K562 (cell line): ENCODE measurements at regions not wholly inside any gene's neighbourhood (a gene's known extent, or its start where the extent isn't known, plus 50 kb on each side); places are given as distances from the start of the nearest gene placed in this dataset.

Experiments used
- ATAC-seq: fragments of 200-7000 bp; cut with Tn5 transposase; 3 replicates; pipeline ENCODE4 v1.9.1; 2020; ENCODE audit warnings: moderate library complexity
- BruUV-seq: library from RNA; stranded (reverse); fragments of 400-500 nt; replicated peaks from 2 replicates; lab custom pipeline; 2021; lab: Mats Ljungman, UMichigan
- CTCF ChIA-PET: fragments of 300-600 bp; formaldehyde crosslinking; extraction: SDS; loops from one replicate; lab custom pipeline; 2021; ENCODE audit warnings: low intra/inter-chr PET ratio; lab: Yijun Ruan, JAX
- POLR2A ChIA-PET: fragments of 300-600, 350-650 bp; sonication (Branson Sonifier 250); formaldehyde crosslinking; extraction: SDS; loops from one replicate; lab custom pipeline; 2021; ENCODE audit warnings: antibody characterized with exemption, inconsistent platforms; lab: Yijun Ruan, JAX
- DNase-seq, 4 experiments: peaks; one replicate each; pipeline versions ENCODE4 v3.0.0 to v3.0.0-alpha.2; 2011 to 2018; ENCODE audit warnings: low spot score in 3 of 4, mixed read lengths in 3 of 4; ENCODE audit errors: extremely low read depth in 1 of 4
- FAIRE-seq: peaks from 2 replicates; lab custom pipeline; 2011; peaks lifted over from hg19 to GRCh38; lab: Jason Lieb, UNC
- H2AFZ ChIP-seq: 2 replicates; pipeline ENCODE4 v1.6.0; 2011; ENCODE audit warnings: low read depth, low read length, control low read depth, inconsistent platforms
- H3K27ac ChIP-seq: fragments of 200-600 bp; 3 replicates; pipeline ENCODE4 v1.8.0; 2011; ENCODE audit warnings: low read depth, mild to moderate bottlenecking, control low read depth, inconsistent platforms, low read length, moderate library complexity, mixed read lengths; ENCODE audit errors: extremely low read depth
- H3K27me3 ChIP-seq, 2 experiments: fragments of 300-600 bp in 1 of 2; 2 replicates in 1 of 2; 3 replicates in 1 of 2; pipeline versions ENCODE4 v1.6.0 to v1.8.0; 2011; ENCODE audit warnings: inconsistent platforms in 2 of 2, low read length in 2 of 2, mild to moderate bottlenecking in 1 of 2, mixed read lengths in 1 of 2, moderate library complexity in 1 of 2; ENCODE audit not compliant: control insufficient read depth in 2 of 2, insufficient read depth in 2 of 2
- H3K36me3 ChIP-seq: fragments of 300-600 bp; 3 replicates; pipeline ENCODE4 v1.8.0; 2011; ENCODE audit warnings: mild to moderate bottlenecking, low read length, inconsistent platforms; ENCODE audit not compliant: control insufficient read depth, insufficient read depth
- H3K4me1 ChIP-seq, 2 experiments: fragments of 200-600 bp in 1 of 2; replicated peaks in 1 of 2; 2 replicates in 1 of 2; 3 replicates in 1 of 2; pipeline versions ENCODE4 v1.5.1 to v1.8.0; 2011; ENCODE audit warnings: inconsistent platforms in 2 of 2, low read length in 2 of 2, mild to moderate bottlenecking in 1 of 2, mixed read lengths in 1 of 2, moderate library complexity in 1 of 2; ENCODE audit not compliant: control insufficient read depth in 2 of 2, insufficient read depth in 2 of 2
- H3K4me2 ChIP-seq: 2 replicates; pipeline ENCODE4 v1.6.1; 2011; ENCODE audit warnings: low read length, control low read depth, inconsistent platforms, mixed read lengths; ENCODE audit not compliant: insufficient read depth
- H3K4me3 ChIP-seq: fragments of 200-600 bp; sonication (generic), shearing (Covaris generic); 2 replicates; pipeline ENCODE4 v1.5.1; 2016; ENCODE audit warnings: control low read depth, inconsistent platforms
- H3K79me2 ChIP-seq: fragments of 200-600 bp; 3 replicates; pipeline ENCODE4 v1.8.0; 2011; ENCODE audit warnings: low read length, inconsistent platforms; ENCODE audit not compliant: control insufficient read depth, insufficient read depth
- H3K9ac ChIP-seq, 2 experiments: 2 replicates each; pipeline versions ENCODE4 v1.6.0 to v1.6.1; 2011; ENCODE audit warnings: low read depth in 2 of 2, low read length in 2 of 2, control low read depth in 1 of 2, inconsistent platforms in 1 of 2, mild to moderate bottlenecking in 1 of 2, mixed read lengths in 1 of 2; ENCODE audit not compliant: insufficient read depth in 1 of 2
- H3K9me1 ChIP-seq: one replicate; pipeline ENCODE4 v1.6.0; 2011; ENCODE audit warnings: inconsistent platforms, mild to moderate bottlenecking, low read length, moderate library complexity; ENCODE audit not compliant: control insufficient read depth, insufficient read depth
- H3K9me3 ChIP-seq: replicated peaks from 2 replicates; pipeline ENCODE4 v1.5.1; 2011; ENCODE audit warnings: low read depth, low read length, inconsistent platforms; ENCODE audit not compliant: control insufficient read depth, insufficient read depth
- H4K20me1 ChIP-seq: replicated peaks from 2 replicates; pipeline ENCODE4 v1.6.1; 2011; ENCODE audit warnings: low read length, inconsistent platforms, mixed read lengths; ENCODE audit not compliant: control insufficient read depth, insufficient read depth
- CEBPG ChIP-seq, 3 experiments: fragments of 200-800 bp in 1 of 3; sonication (Bioruptor generic) in 1 of 3; sonication (generic) in 1 of 3; formaldehyde crosslinking in 1 of 3; IDR thresholded peaks in 2 of 3; conservative IDR thresholded peaks in 1 of 3; 2 replicates each; pipeline versions ENCODE4 v1.6.1 to v1.8.0; 2016 to 2022; ENCODE audit warnings: missing compliant biosample characterization in 2 of 3, missing genetic modification characterization in 2 of 3, mild to moderate bottlenecking in 1 of 3, missing genetic modification reagents in 1 of 3
- FOXK1 ChIP-seq: sonication (generic); formaldehyde crosslinking; IDR thresholded peaks from 2 replicates; pipeline ENCODE4 v1.8.0; 2022; ENCODE audit warnings: missing genetic modification reagents, mild to moderate bottlenecking, borderline replicate concordance
- GATA2 ChIP-seq: sonication (generic); formaldehyde crosslinking; IDR thresholded peaks from 2 replicates; pipeline ENCODE4 v1.4.0; 2020; ENCODE audit warnings: mild to moderate bottlenecking, missing genetic modification reagents
- HMGN3 ChIP-seq: IDR thresholded peaks from 2 replicates; pipeline ENCODE4 v1.6.1; 2011; ENCODE audit warnings: borderline replicate concordance, low read depth, mild to moderate bottlenecking, mixed read lengths, low read length; ENCODE audit not compliant: insufficient read length; ENCODE audit errors: extremely low read depth
- NR4A1 ChIP-seq, 2 experiments: fragments of 250-450 bp in 1 of 2; fragments of 450-650 bp in 1 of 2; sonication (Bioruptor Pico) in 1 of 2; IDR thresholded peaks; 2 replicates each; pipeline versions ENCODE4 v1.4.0 to v1.6.1; 2016 to 2020; ENCODE audit warnings: mild to moderate bottlenecking in 2 of 2, missing compliant biosample characterization in 1 of 2, missing genetic modification characterization in 1 of 2, moderate library complexity in 1 of 2
- TAF15 ChIP-seq: fragments of 200-400 bp; formaldehyde crosslinking; IDR thresholded peaks from 2 replicates; pipeline ENCODE4 v1.6.1; 2017; ENCODE audit warnings: mild to moderate bottlenecking, low read depth, low read length, moderate library complexity
- TSC22D4 ChIP-seq: fragments of 450-650 bp; IDR thresholded peaks from 2 replicates; pipeline ENCODE4 v1.6.1; 2016; ENCODE audit warnings: missing genetic modification characterization, missing biosample characterization, control low read depth
- ZNF146 ChIP-seq: IDR thresholded peaks from one replicate; pipeline ENCODE4 v1.6.1; 2018; ENCODE audit warnings: missing compliant biosample characterization; ENCODE audit not compliant: unreplicated experiment
- ZNF3 ChIP-seq: fragments of 250-450 bp; sonication (Bioruptor Pico); IDR thresholded peaks from 2 replicates; pipeline ENCODE4 v1.5.0; 2021; ENCODE audit warnings: mild to moderate bottlenecking, moderate library complexity
- ZNF518B ChIP-seq: fragments of 250-450 bp; sonication (Bioruptor Pico); IDR thresholded peaks from 2 replicates; pipeline ENCODE4 v1.5.0; 2021; ENCODE audit warnings: mild to moderate bottlenecking, moderate library complexity
- WGBS: fragments of 100-300 bp; shearing (Covaris generic); methylation state at CpG from one replicate; pipeline ENCODE4 v1.1.6; 2016; ENCODE audit warnings: low coverage, mixed read lengths; ENCODE audit not compliant: insufficient coverage; ENCODE audit errors: missing lambda C conversion rate; 5-methylcytosine and 5-hydroxymethylcytosine counted together
- in situ Hi-C: fragments of 300-500 bp; cut with MboI; formaldehyde crosslinking; loops from 4 replicates; pipeline ENCODE4 v1.15.0; 2018; ENCODE audit warnings: inconsistent platforms, mixed read lengths
- intact Hi-C: fragments of 100-400 bp; cut with micrococcal nuclease; formaldehyde crosslinking; loops from 2 replicates; pipeline ENCODE4 v1.14.2; 2022
- TF ChIP-seq, protein P1 (sequence below): fragments of 450-650 bp; formaldehyde crosslinking; IDR thresholded peaks from 2 replicates; pipeline ENCODE4 v1.4.0; 2022; ENCODE audit warnings: missing genetic modification characterization
- TF ChIP-seq, protein P2 (sequence below): fragments of 250-450 bp; sonication (Bioruptor Pico); IDR thresholded peaks from 2 replicates; pipeline ENCODE4 v1.4.0; 2020; ENCODE audit warnings: mild to moderate bottlenecking, moderate library complexity, borderline replicate concordance

- no peak overlapping the region for H3K4me3 ChIP-seq
- no peak for DNase-seq
- no TSS peak for BruUV-seq
- ATAC-seq, result no peak
- intact Hi-C loops (no loop called here), in situ Hi-C loops (no loop called here)
- no peak overlapping the region for H3K9ac ChIP-seq
- H3K4me1 ChIP-seq, result no peaks in the 10 kb centered on the region
- no peak overlapping the region for H2AFZ ChIP-seq
- H3K36me3 ChIP-seq, result no peaks in the 10 kb centered on the region
- H3K27me3 ChIP-seq, result no peaks in the 10 kb centered on the region
- H3K9me3 ChIP-seq, result no peaks in the 10 kb centered on the region; the same call in 1 of the 2 replicates
- ChIA-PET CTCF (no interaction called here), POLR2A (no interaction called here)
- 0% methylated on average over 4 of the region's 4 CpGs for WGBS
- FAIRE-seq, result no peak
- no peaks in the 10 kb centered on the region for H3K79me2 ChIP-seq
- H3K9me1 ChIP-seq, result no peaks in the 10 kb centered on the region
- H3K27ac ChIP-seq, result no peak overlapping the region
- no peaks in the 10 kb centered on the region for H4K20me1 ChIP-seq
- no peak overlapping the region for H3K4me2 ChIP-seq
- TF ChIP-seq TAF15, result no peak
- no peak for TF ChIP-seq TSC22D4 (tag)
- TF ChIP-seq GATA2, result no peak
- TF ChIP-seq, protein P1, sequence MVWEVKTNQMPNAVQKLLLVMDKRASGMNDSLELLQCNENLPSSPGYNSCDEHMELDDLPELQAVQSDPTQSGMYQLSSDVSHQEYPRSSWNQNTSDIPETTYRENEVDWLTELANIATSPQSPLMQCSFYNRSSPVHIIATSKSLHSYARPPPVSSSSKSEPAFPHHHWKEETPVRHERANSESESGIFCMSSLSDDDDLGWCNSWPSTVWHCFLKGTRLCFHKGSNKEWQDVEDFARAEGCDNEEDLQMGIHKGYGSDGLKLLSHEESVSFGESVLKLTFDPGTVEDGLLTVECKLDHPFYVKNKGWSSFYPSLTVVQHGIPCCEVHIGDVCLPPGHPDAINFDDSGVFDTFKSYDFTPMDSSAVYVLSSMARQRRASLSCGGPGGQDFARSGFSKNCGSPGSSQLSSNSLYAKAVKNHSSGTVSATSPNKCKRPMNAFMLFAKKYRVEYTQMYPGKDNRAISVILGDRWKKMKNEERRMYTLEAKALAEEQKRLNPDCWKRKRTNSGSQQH (CRISPR knock-in tag), result no peak
- no peak for TF ChIP-seq NR4A1 (CRISPR knock-in tag; IDR thresholded peaks at IDR 0.05)
- no peak for TF ChIP-seq NR4A1 (tag; IDR thresholded peaks at IDR 0.05)
- no peak for TF ChIP-seq ZNF3 (CRISPR knock-in tag)
- no peak for TF ChIP-seq CEBPG (CRISPR knock-in tag; IDR thresholded peaks at IDR 0.05)
- no peak for TF ChIP-seq CEBPG (tag; conservative IDR thresholded peaks at IDR 0.05 in 1 of 2, IDR thresholded peaks at IDR 0.05 in 1 of 2)
- no peak for TF ChIP-seq HMGN3
- no peak for TF ChIP-seq FOXK1
- no peak for TF ChIP-seq ZNF146 (CRISPR knock-in tag)
- TF ChIP-seq, protein P2, sequence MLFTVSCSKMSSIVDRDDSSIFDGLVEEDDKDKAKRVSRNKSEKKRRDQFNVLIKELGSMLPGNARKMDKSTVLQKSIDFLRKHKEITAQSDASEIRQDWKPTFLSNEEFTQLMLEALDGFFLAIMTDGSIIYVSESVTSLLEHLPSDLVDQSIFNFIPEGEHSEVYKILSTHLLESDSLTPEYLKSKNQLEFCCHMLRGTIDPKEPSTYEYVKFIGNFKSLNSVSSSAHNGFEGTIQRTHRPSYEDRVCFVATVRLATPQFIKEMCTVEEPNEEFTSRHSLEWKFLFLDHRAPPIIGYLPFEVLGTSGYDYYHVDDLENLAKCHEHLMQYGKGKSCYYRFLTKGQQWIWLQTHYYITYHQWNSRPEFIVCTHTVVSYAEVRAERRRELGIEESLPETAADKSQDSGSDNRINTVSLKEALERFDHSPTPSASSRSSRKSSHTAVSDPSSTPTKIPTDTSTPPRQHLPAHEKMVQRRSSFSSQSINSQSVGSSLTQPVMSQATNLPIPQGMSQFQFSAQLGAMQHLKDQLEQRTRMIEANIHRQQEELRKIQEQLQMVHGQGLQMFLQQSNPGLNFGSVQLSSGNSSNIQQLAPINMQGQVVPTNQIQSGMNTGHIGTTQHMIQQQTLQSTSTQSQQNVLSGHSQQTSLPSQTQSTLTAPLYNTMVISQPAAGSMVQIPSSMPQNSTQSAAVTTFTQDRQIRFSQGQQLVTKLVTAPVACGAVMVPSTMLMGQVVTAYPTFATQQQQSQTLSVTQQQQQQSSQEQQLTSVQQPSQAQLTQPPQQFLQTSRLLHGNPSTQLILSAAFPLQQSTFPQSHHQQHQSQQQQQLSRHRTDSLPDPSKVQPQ (CRISPR knock-in tag), result no peak
- TF ChIP-seq ZNF518B, result no peak
These were observed 205.8 kb upstream of the BOD1L1 start for GRCh38 chr4:13833171-13833804.
